AG10803 (cell line): ENCODE measurements at regions not wholly inside any gene's neighbourhood (a gene's known extent, or its start where the extent isn't known, plus 50 kb on each side); places are given as distances from the start of the nearest gene placed in this dataset.

ENCODE experiments used
- DNase-seq: peaks from one replicate; pipeline ENCODE4 v3.0.0; 2010; ENCODE audit warnings: low read depth
- H3K4me3 ChIP-seq: 2 replicates; pipeline ENCODE4 v1.5.1; 2011; ENCODE audit warnings: mild to moderate bottlenecking, low read length, control low read depth
- CTCF ChIP-seq: conservative IDR thresholded peaks from 2 replicates; pipeline ENCODE4 v1.5.1; 2011; ENCODE audit warnings: mild to moderate bottlenecking, low read length, control low read depth, inconsistent platforms

- no peak for TF ChIP-seq CTCF
- H3K4me3 ChIP-seq = no peak overlapping the region
- DNase-seq = no peak
Observed at GRCh38 chr6:66605011-66605410, 898.0 kb upstream of the EYS start.

GRCh38 chr6:66599541-66599940, 892.5 kb upstream of the EYS start:
- H3K4me3 ChIP-seq = no peak overlapping the region
- no peak for TF ChIP-seq CTCF
- DNase-seq = no peak

GRCh38 chr6:66578362-66578761, 871.3 kb upstream of the EYS start:
- no peak overlapping the region for H3K4me3 ChIP-seq
- no peak for TF ChIP-seq CTCF
- no peak for DNase-seq

GRCh38 chr6:66568271-66568670, 861.2 kb upstream of the EYS start:
- no peak for TF ChIP-seq CTCF
- no peak for DNase-seq
- no peak overlapping the region for H3K4me3 ChIP-seq

- no peak for TF ChIP-seq CTCF
- no peak for DNase-seq
- no peak overlapping the region for H3K4me3 ChIP-seq
Observed at GRCh38 chr6:66561479-66561878, 854.5 kb upstream of the EYS start.

- DNase-seq = no peak
- no peak overlapping the region for H3K4me3 ChIP-seq
- TF ChIP-seq CTCF = no peak; the same call in 1 of the 2 replicates
Observed at GRCh38 chr6:66558189-66558588, 851.2 kb upstream of the EYS start.

- no peak for DNase-seq
- no peak for TF ChIP-seq CTCF
- no peak overlapping the region for H3K4me3 ChIP-seq
Observed at GRCh38 chr6:66556936-66557335, 849.9 kb upstream of the EYS start.
